Thyroid gland (tissue), 4 donors: ENCODE measurements at regions not wholly inside any gene's neighbourhood (a gene's known extent, or its start where the extent isn't known, plus 50 kb on each side); places are given as distances from the start of the nearest gene placed in this dataset.
"Not testable (repeated sequence)": the region's sequence is repeated elsewhere in the genome, so short reads cannot be mapped to it uniquely, and the experiment has no call there.

ENCODE experiments used
- DNase-seq, 2 donors: peaks; one replicate each; pipeline ENCODE4 v3.0.0-alpha.2; 2019
- H3K27ac ChIP-seq, 3 donors: fragments of 200-600 bp; sonication (generic); 1 replicate in 2 of 3; 2 replicates in 1 of 3; pipeline ENCODE4 v1.5.1; 2016 to 2019; ENCODE audit warnings: mild to moderate bottlenecking in 1 of 3, moderate library complexity in 1 of 3
- H3K27me3 ChIP-seq: fragments of 200-600 bp; sonication (generic); one replicate; pipeline ENCODE4 v1.5.1; 2019
- H3K36me3 ChIP-seq, 2 donors: fragments of 200-600 bp; sonication (generic); one replicate each; pipeline ENCODE4 v1.5.1; 2016 to 2019
- H3K4me1 ChIP-seq, 2 donors: fragments of 200-600 bp; sonication (generic); one replicate each; pipeline ENCODE4 v1.5.1; 2017 to 2019
- H3K4me3 ChIP-seq, 3 donors: fragments of 200-600 bp; sonication (generic); replicated peaks in 1 of 3; 1 replicate in 2 of 3; 2 replicates in 1 of 3; pipeline ENCODE4 v1.5.1; 2016; ENCODE audit warnings: mild to moderate bottlenecking in 1 of 3
- H3K9me3 ChIP-seq: fragments of 200-600 bp; sonication (generic); one replicate; pipeline ENCODE4 v1.5.1; 2017
- CTCF ChIP-seq, 6 experiments: fragments of 200-600 bp in 3 of 6; fragments of 450-650 bp in 3 of 6; sonication (generic) in 3 of 6; IDR thresholded peaks; one replicate each; pipeline ENCODE4 v1.5.1; 2016 to 2019; ENCODE audit warnings: antibody characterized with exemption in 6 of 6, mild to moderate bottlenecking in 2 of 6, inconsistent platforms in 1 of 6, moderate library complexity in 1 of 6
- POLR2A ChIP-seq, 2 donors: fragments of 450-650 bp; IDR thresholded peaks; one replicate each; pipeline ENCODE4 v1.6.1; 2017; ENCODE audit warnings: antibody characterized with exemption in 2 of 2, mild to moderate bottlenecking in 2 of 2, moderate library complexity in 1 of 2
- WGBS, 2 donors: methylation state at CpG; one replicate each; pipeline ENCODE4 v1.1.5; 2017; 5-methylcytosine and 5-hydroxymethylcytosine counted together
- intact Hi-C: fragments of 100-400 bp; cut with DNase I; formaldehyde crosslinking; loops from one replicate; pipeline ENCODE4 v1.15.1; 2023

GRCh38 chr5:85576666-85577065 lies 1041.1 kb upstream of the COX7C start:
- 69 to 77% methylated on average over 1 of the region's 1 CpG for WGBS, 2 donors
- H3K4me1 ChIP-seq, result no peaks in the 10 kb centered on the region
- H3K27me3 ChIP-seq, result no peaks in the 10 kb centered on the region
- DNase-seq, result no peak
- no peak overlapping the region for H3K27ac ChIP-seq
- intact Hi-C loops, result no loop called here
- TF ChIP-seq CTCF (IDR thresholded peaks at IDR 0.05) (no peak), POLR2A (IDR thresholded peaks at IDR 0.05) (no peak)
- H3K36me3 ChIP-seq, result no peaks in the 10 kb centered on the region
- H3K9me3 ChIP-seq, result no peaks in the 10 kb centered on the region
- no peak overlapping the region for H3K4me3 ChIP-seq

- H3K27me3 ChIP-seq, H3K36me3 ChIP-seq, intact Hi-C loops, H3K4me3 ChIP-seq, DNase-seq, H3K9me3 ChIP-seq, H3K4me1 ChIP-seq, H3K27ac ChIP-seq: not testable (repeated sequence)
- 5 to 19% methylated on average over 2 to 6 of the region's 6 CpGs for WGBS, 2 donors
These were observed 1029.9 kb upstream of the COX7C start for GRCh38 chr5:85587806-85588205.

GRCh38 chr5:85588268-85588667 lies 1029.5 kb upstream of the COX7C start:
- H3K9me3 ChIP-seq, DNase-seq, H3K27ac ChIP-seq, H3K36me3 ChIP-seq, H3K4me1 ChIP-seq, H3K4me3 ChIP-seq, intact Hi-C loops, H3K27me3 ChIP-seq: not testable (repeated sequence)
- WGBS, 2 donors, result 82 to 91% methylated on average over 3 of the region's 3 CpGs

- no peak for DNase-seq
- intact Hi-C loops, result no loop called here
- no peaks in the 10 kb centered on the region for H3K36me3 ChIP-seq
- H3K27me3 ChIP-seq, result no peaks in the 10 kb centered on the region
- H3K4me3 ChIP-seq, result no peak overlapping the region
- H3K9me3 ChIP-seq, result no peaks in the 10 kb centered on the region
- no peak for TF ChIP-seq CTCF (IDR thresholded peaks at IDR 0.05)
- no peak for TF ChIP-seq POLR2A (IDR thresholded peaks at IDR 0.05)
- WGBS, 2 donors, result 64 to 81% methylated on average over 2 of the region's 2 CpGs
- H3K27ac ChIP-seq, result no peak overlapping the region
- H3K4me1 ChIP-seq, result no peaks in the 10 kb centered on the region
These were observed 1027.0 kb upstream of the COX7C start for GRCh38 chr5:85590764-85591163.

GRCh38 chr5:85591311-85591710 lies 1026.4 kb upstream of the COX7C start:
- Histone ChIP-seq H3K27ac (no peak overlapping the region), H3K4me3 (no peak overlapping the region), H3K27me3 (no peaks in the 10 kb centered on the region), H3K36me3 (no peaks in the 10 kb centered on the region), H3K9me3 (no peaks in the 10 kb centered on the region), H3K4me1 (no peaks in the 10 kb centered on the region)
- TF ChIP-seq POLR2A (IDR thresholded peaks at IDR 0.05) (no peak), CTCF (IDR thresholded peaks at IDR 0.05) (no peak)
- 80 to 81% methylated on average over 3 of the region's 3 CpGs for WGBS, 2 donors
- DNase-seq, result no peak
- intact Hi-C loops, result no loop called here

- Histone ChIP-seq H3K36me3 (no peaks in the 10 kb centered on the region), H3K27me3 (no peaks in the 10 kb centered on the region), H3K4me1 (no peaks in the 10 kb centered on the region), H3K9me3 (no peaks in the 10 kb centered on the region), H3K27ac (no peak overlapping the region), H3K4me3 (no peak overlapping the region)
- 86 to 91% methylated on average over 1 of the region's 1 CpG for WGBS, 2 donors
- intact Hi-C loops, result no loop called here
- no peak for TF ChIP-seq CTCF (IDR thresholded peaks at IDR 0.05)
- TF ChIP-seq POLR2A (IDR thresholded peaks at IDR 0.05), result no peak
- no peak for DNase-seq
These were observed 1014.9 kb upstream of the COX7C start for GRCh38 chr5:85602843-85603242.
